DMS79 treated with DMSO at 0.1 percent for 48 hours (cell line): ENCODE measurements at regions not wholly inside any gene's neighbourhood (a gene's known extent, or its start where the extent isn't known, plus 50 kb on each side); places are given as distances from the start of the nearest gene placed in this dataset.

Experiments used
- DNase-seq: peaks from one replicate; lab custom pipeline; 2025; lab: John Stamatoyannopoulos, UW

GRCh38 chr20:22652681-22653588 is 68.6 kb upstream of the FOXA2 start:
- DNase-seq: no peak

- no peak for DNase-seq
These were observed 69.6 kb upstream of the FOXA2 start for GRCh38 chr20:22653658-22654642.

- no peak for DNase-seq
These were observed 79.2 kb upstream of the FOXA2 start for GRCh38 chr20:22663528-22664025.

GRCh38 chr20:22667198-22667597 is 82.8 kb upstream of the FOXA2 start:
- no peak for DNase-seq

GRCh38 chr20:22672191-22672590 is 87.8 kb upstream of the FOXA2 start:
- DNase-seq: no peak

- DNase-seq: no peak
These were observed 89.1 kb upstream of the FOXA2 start for GRCh38 chr20:22673467-22673866.

GRCh38 chr20:22675341-22675740 is 91.0 kb upstream of the FOXA2 start:
- DNase-seq: no peak

- DNase-seq: no peak
These were observed 94.3 kb upstream of the FOXA2 start for GRCh38 chr20:22678678-22679077.

GRCh38 chr20:22679197-22679596 is 94.8 kb upstream of the FOXA2 start:
- DNase-seq: no peak

GRCh38 chr20:22680031-22680740 is 95.8 kb upstream of the FOXA2 start:
- no peak for DNase-seq

- no peak for DNase-seq
These were observed 97.3 kb upstream of the FOXA2 start for GRCh38 chr20:22681591-22682248.

- no peak for DNase-seq
These were observed 98.0 kb upstream of the FOXA2 start for GRCh38 chr20:22682381-22682780.

- peak; percentile 12 for DNase-seq
These were observed 99.8 kb upstream of the FOXA2 start for GRCh38 chr20:22684072-22684762.

GRCh38 chr20:22684763-22685443 is 100.5 kb upstream of the FOXA2 start:
- no peak for DNase-seq

- no peak for DNase-seq
These were observed 101.7 kb upstream of the FOXA2 start for GRCh38 chr20:22686097-22686496.

GRCh38 chr20:22687676-22688349 is 103.4 kb upstream of the FOXA2 start:
- no peak for DNase-seq

GRCh38 chr20:22688485-22688884 is 104.1 kb upstream of the FOXA2 start:
- no peak for DNase-seq

GRCh38 chr20:22689266-22689665 is 104.9 kb upstream of the FOXA2 start:
- DNase-seq: no peak

GRCh38 chr20:22690000-22690399 is 105.6 kb upstream of the FOXA2 start:
- no peak for DNase-seq
